Ascending aorta (tissue), 2 donors: ENCODE measurements at regions not wholly inside any gene's neighbourhood (a gene's known extent, or its start where the extent isn't known, plus 50 kb on each side); places are given as distances from the start of the nearest gene placed in this dataset.
"Not testable (repeated sequence)": the region's sequence is repeated elsewhere in the genome, so short reads cannot be mapped to it uniquely, and the experiment has no call there.

Experiments
- DNase-seq, 2 donors: peaks; one replicate each; pipeline ENCODE4 v3.0.0-alpha.2; 2019; ENCODE audit warnings: low spot score in 2 of 2
- H3K27ac ChIP-seq, 2 donors: fragments of 200-600 bp; sonication (generic); one replicate each; pipeline ENCODE4 v1.5.1; 2016 to 2017; ENCODE audit warnings: mild to moderate bottlenecking in 1 of 2
- H3K27me3 ChIP-seq: fragments of 200-600 bp; sonication (generic); one replicate; pipeline ENCODE4 v1.5.1; 2017
- H3K36me3 ChIP-seq, 2 donors: fragments of 200-600 bp; sonication (generic); one replicate each; pipeline ENCODE4 v1.5.1; 2016
- H3K4me1 ChIP-seq, 2 donors: fragments of 200-600 bp; sonication (generic); one replicate each; pipeline ENCODE4 v1.5.1; 2016 to 2017; ENCODE audit warnings: mild to moderate bottlenecking in 1 of 2
- H3K4me3 ChIP-seq, 2 donors: fragments of 200-600 bp; sonication (generic); one replicate each; pipeline ENCODE4 v1.5.1; 2016 to 2017; ENCODE audit warnings: mild to moderate bottlenecking in 1 of 2
- H3K9me3 ChIP-seq, 2 donors: fragments of 200-600 bp; sonication (generic); one replicate each; pipeline ENCODE4 v1.5.1; 2016
- intact Hi-C: fragments of 100-400 bp; cut with DNase I; formaldehyde crosslinking; loops from one replicate; pipeline ENCODE4 v1.15.1; 2023
- TF ChIP-seq, protein P1 (sequence below), 3 experiments: fragments of 200-600 bp in 2 of 3; fragments of 450-650 bp in 1 of 3; sonication (generic) in 2 of 3; IDR thresholded peaks; one replicate each; pipeline ENCODE4 v1.5.1; 2016 to 2019; ENCODE audit warnings: antibody characterized with exemption in 3 of 3, mild to moderate bottlenecking in 1 of 3, moderate library complexity in 1 of 3

DNA sequence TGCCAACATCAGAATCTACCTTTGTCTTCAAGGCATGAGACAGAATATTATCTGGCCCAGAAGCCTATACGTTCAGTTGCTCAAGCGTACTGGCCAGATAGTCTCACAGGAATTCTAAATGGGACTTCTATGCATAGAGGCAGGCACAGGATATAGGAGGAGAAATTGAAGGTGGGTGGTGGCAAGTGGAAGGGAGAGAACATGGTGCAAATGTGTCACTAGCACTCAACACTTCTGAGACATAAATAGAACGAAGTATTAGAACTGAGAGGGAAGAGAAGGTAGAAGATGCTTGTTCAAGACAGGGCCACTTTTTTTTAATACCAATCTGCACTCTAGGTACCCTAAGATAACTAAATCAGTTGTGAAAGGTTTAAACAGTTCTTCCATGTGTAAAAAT, 85.8 kb downstream of the TFPI2 start:
- Histone ChIP-seq H3K9me3 (peaks cover 0 to 9% of the 10 kb centered on the region in 2 donors), H3K4me1 (no peaks in the 10 kb centered on the region), H3K4me3 (no peak overlapping the region), H3K36me3 (no peaks in the 10 kb centered on the region), H3K27me3 (no peaks in the 10 kb centered on the region), H3K27ac (no peak overlapping the region)
- intact Hi-C loops = loop anchor here (10.0 kb wide), 1 partner anchor 80 kb away; no protein-coding TSS in a partner anchor
- TF ChIP-seq, protein P1, sequence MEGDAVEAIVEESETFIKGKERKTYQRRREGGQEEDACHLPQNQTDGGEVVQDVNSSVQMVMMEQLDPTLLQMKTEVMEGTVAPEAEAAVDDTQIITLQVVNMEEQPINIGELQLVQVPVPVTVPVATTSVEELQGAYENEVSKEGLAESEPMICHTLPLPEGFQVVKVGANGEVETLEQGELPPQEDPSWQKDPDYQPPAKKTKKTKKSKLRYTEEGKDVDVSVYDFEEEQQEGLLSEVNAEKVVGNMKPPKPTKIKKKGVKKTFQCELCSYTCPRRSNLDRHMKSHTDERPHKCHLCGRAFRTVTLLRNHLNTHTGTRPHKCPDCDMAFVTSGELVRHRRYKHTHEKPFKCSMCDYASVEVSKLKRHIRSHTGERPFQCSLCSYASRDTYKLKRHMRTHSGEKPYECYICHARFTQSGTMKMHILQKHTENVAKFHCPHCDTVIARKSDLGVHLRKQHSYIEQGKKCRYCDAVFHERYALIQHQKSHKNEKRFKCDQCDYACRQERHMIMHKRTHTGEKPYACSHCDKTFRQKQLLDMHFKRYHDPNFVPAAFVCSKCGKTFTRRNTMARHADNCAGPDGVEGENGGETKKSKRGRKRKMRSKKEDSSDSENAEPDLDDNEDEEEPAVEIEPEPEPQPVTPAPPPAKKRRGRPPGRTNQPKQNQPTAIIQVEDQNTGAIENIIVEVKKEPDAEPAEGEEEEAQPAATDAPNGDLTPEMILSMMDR (IDR thresholded peaks at IDR 0.05) = no peak
- no peak for DNase-seq

DNA sequence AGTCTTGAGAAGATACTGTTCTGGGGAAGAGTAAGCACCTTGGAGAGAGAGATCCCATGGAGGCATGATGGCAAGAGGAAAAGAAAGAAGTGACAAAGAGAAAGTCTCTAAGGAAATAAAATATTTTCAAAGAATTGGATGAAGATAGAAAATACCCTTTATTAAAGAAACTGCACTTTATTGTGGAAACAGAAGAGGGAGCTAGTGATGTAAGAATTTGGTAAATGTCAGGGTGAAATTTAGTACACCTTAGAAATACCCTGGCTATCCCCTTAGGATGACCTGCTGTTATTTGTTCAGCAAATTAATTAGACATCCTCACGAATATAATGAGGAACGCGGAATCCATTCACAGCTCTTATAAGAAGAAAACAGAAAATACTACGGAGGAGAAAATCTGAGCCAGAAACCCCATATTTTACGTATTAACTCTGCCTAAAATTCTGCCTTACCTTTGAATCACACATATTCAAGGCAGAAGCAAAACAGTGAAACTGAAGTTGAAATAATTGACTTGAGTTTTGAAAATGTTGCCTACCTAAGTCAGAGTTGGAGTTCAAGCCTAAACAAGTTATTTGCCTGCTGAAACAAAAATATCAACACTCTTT, 90.7 kb downstream of the TFPI2 start:
- no peak overlapping the region for H3K4me3 ChIP-seq
- intact Hi-C loops = loop anchor here (1.0 to 10.0 kb wide), 2 partner anchors 85 to 288 kb away; no protein-coding TSS in a partner anchor
- H3K27ac ChIP-seq = no peak overlapping the region
- no peaks in the 10 kb centered on the region for H3K4me1 ChIP-seq
- no peak for DNase-seq
- TF ChIP-seq, protein P1 (IDR thresholded peaks at IDR 0.05) = peak in 2 of 3 experiments; percentile 50 to 59
- no peaks in the 10 kb centered on the region for H3K36me3 ChIP-seq
- H3K27me3 ChIP-seq = no peaks in the 10 kb centered on the region
- peaks cover 0 to 9% of the 10 kb centered on the region in 2 donors for H3K9me3 ChIP-seq

DNA sequence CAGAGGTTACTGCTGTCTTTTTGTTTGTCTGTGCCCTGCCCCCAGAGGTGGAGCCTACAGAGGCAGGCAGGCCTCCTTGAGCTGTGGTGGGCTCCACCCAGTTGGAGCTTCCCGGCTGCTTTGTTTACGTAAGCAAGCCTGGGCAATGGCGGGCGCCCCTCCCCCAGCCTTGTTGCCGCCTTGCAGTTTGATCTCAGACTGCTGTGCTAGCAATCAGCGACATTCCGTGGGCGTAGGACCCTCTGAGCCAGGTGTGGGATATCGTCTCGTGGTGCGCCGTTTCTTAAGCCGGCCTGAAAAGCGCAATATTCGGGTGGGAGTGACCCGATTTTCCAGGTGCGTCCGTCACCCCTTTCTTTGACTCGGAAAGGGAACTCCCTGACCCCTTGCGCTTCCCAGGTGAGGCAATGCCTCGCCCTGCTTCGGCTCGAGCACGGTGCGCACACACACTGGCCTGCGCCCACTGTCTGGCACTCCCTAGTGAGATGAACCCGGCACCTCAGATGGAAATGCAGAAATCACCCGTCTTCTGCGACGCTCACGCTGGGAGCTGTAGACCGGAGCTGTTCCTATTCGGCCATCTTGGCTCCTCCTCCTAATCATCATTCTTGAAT, 97.4 kb downstream of the TFPI2 start:
- H3K27ac ChIP-seq, intact Hi-C loops, H3K4me3 ChIP-seq, DNase-seq, H3K27me3 ChIP-seq, H3K4me1 ChIP-seq, H3K9me3 ChIP-seq, H3K36me3 ChIP-seq: not testable (repeated sequence)

DNA sequence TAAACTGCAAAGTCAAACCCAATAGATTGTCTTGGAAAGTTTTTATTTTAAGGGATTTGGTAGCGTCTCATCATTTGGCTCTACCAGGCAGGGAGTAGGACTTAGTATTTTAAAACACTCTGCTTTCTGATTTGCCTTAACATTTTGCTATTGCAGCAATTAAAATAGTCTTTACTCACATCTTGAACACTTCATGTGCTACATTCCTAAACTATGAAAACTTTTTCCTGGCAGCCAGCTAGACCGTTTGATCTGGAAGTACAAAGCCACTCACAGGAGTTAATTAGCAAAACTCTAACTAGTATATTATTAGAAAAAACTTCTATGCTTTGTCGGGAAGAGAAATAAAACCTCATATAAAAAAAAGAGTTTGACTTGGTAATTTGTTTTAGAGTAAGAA, 111.4 kb downstream of the TFPI2 start:
- Histone ChIP-seq H3K4me3 (no peak overlapping the region), H3K27me3 (no peaks in the 10 kb centered on the region), H3K9me3 (no peaks in the 10 kb centered on the region), H3K27ac (no peak overlapping the region), H3K36me3 (no peaks in the 10 kb centered on the region), H3K4me1 (no peaks in the 10 kb centered on the region)
- no peak for DNase-seq
- TF ChIP-seq, protein P1 (IDR thresholded peaks at IDR 0.05) = no peak
- intact Hi-C loops = no loop called here

DNA sequence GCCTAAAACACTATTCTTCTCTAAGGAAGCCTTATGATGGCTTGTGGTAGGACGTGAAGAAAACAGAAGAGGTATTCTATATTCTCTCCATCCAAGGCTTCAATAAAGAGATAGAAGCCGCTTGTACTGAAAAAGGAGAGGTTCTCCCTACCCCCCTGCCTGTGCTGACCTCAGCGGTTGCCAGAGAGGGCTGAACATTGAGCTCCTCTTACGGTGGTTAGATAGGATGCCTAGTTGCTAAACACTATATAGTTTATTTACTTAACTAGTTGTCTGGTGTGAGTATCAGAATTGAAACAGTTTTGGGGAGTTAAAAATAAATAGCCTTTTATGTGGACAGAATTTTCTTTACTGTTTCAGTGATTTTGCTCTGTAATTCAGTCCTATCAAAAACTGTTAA, 112.2 kb downstream of the TFPI2 start:
- Histone ChIP-seq H3K4me3 (no peak overlapping the region), H3K9me3 (no peaks in the 10 kb centered on the region), H3K27me3 (no peaks in the 10 kb centered on the region), H3K27ac (no peak overlapping the region), H3K36me3 (no peaks in the 10 kb centered on the region), H3K4me1 (no peaks in the 10 kb centered on the region)
- DNase-seq = no peak
- TF ChIP-seq, protein P1 (IDR thresholded peaks at IDR 0.05) = no peak
- intact Hi-C loops = no loop called here

DNA sequence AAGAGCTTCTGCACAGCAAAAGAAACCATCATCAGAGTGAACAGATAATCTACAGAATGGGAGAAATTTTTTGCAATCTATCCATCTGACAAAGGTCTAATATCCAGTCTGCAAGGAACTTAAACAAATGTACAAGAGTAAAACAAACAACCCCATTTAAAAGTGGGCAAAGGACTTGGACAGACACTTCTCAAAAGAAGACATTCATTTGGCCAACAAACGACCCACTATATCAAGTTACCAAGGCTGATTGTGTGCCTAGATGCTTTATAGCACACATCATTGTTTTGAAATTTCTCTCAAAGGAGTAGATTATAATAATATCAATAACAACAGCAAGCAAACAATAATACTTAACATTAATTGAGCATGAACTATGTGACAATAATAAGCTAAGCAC, 117.1 kb downstream of the TFPI2 start:
- no peaks in the 10 kb centered on the region for H3K4me1 ChIP-seq
- H3K4me3 ChIP-seq = no peak overlapping the region
- H3K36me3 ChIP-seq = no peaks in the 10 kb centered on the region
- TF ChIP-seq, protein P1 (IDR thresholded peaks at IDR 0.05) = no peak
- intact Hi-C loops = no loop called here
- no peak overlapping the region for H3K27ac ChIP-seq
- no peak for DNase-seq
- no peaks in the 10 kb centered on the region for H3K27me3 ChIP-seq
- H3K9me3 ChIP-seq = no peaks in the 10 kb centered on the region
